22Rv1 (cell line): ENCODE measurements at regions not wholly inside any gene's neighbourhood (a gene's known extent, or its start where the extent isn't known, plus 50 kb on each side); places are given as distances from the start of the nearest gene placed in this dataset.

Source experiments
- CTCF ChIP-seq: fragments of 450-650 bp; IDR thresholded peaks from 2 replicates; pipeline ENCODE4 v1.5.1; 2017; ENCODE audit warnings: mild to moderate bottlenecking
- ZFX ChIP-seq: fragments of 450-650 bp; IDR thresholded peaks from 2 replicates; pipeline ENCODE4 v1.6.1; 2017; ENCODE audit warnings: antibody characterized with exemption, borderline replicate concordance

- TF ChIP-seq CTCF (no peak), ZFX (no peak)
These were observed 283.2 kb upstream of the POU5F2 start for GRCh38 chr5:94024620-94025019.
